CD4-positive, alpha-beta T cell treated with Interleukin-17A for 1 hour (primary cell): ENCODE measurements at regions not wholly inside any gene's neighbourhood (a gene's known extent, or its start where the extent isn't known, plus 50 kb on each side); places are given as distances from the start of the nearest gene placed in this dataset.
A peak's percentile ranks its signal among the peaks of the same experiment; 100 is the strongest.
"Not testable (repeated sequence)": the region's sequence is repeated elsewhere in the genome, so short reads cannot be mapped to it uniquely, and the experiment has no call there.

Source experiments
- DNase-seq: peaks from one replicate; pipeline ENCODE4 v3.0.0-alpha.2; 2020

- DNase-seq, result no peak
Observed at GRCh38 chr1:101121975-101122374, 96.4 kb upstream of the DPH5 start.

GRCh38 chr1:101121504-101121903, 95.9 kb upstream of the DPH5 start:
- DNase-seq, result no peak

GRCh38 chr1:101120868-101121267, 95.3 kb upstream of the DPH5 start:
- no peak for DNase-seq

- no peak for DNase-seq
Observed at GRCh38 chr1:101119289-101119688, 93.7 kb upstream of the DPH5 start.

- DNase-seq, result no peak
Observed at GRCh38 chr1:101116006-101116405, 90.4 kb upstream of the DPH5 start.

- no peak for DNase-seq
Observed at GRCh38 chr1:101115112-101115511, 89.5 kb upstream of the DPH5 start.

GRCh38 chr1:101114128-101114527, 88.5 kb upstream of the DPH5 start:
- DNase-seq, result not testable (repeated sequence)

GRCh38 chr1:101112051-101112780, 86.6 kb upstream of the DPH5 start:
- DNase-seq, result peak; percentile 92

GRCh38 chr1:101111461-101111860, 85.9 kb upstream of the DPH5 start:
- DNase-seq, result no peak

- DNase-seq, result no peak
Observed at GRCh38 chr1:101109791-101110190, 84.2 kb upstream of the DPH5 start.

GRCh38 chr1:101108111-101108500, 82.5 kb upstream of the DPH5 start:
- DNase-seq, result no peak

- no peak for DNase-seq
Observed at GRCh38 chr1:101107496-101108110, 82.0 kb upstream of the DPH5 start.

GRCh38 chr1:101105877-101106276, 80.3 kb upstream of the DPH5 start:
- DNase-seq, result no peak

GRCh38 chr1:101102426-101103156, 77.0 kb upstream of the DPH5 start:
- no peak for DNase-seq

- DNase-seq, result no peak
Observed at GRCh38 chr1:101101360-101101759, 75.8 kb upstream of the DPH5 start.

GRCh38 chr1:101100674-101101073, 75.1 kb upstream of the DPH5 start:
- no peak for DNase-seq

GRCh38 chr1:101098907-101099306, 73.3 kb upstream of the DPH5 start:
- no peak for DNase-seq

GRCh38 chr1:101098327-101098726, 72.7 kb upstream of the DPH5 start:
- DNase-seq, result no peak

GRCh38 chr1:101089613-101090338, 64.2 kb upstream of the DPH5 start:
- DNase-seq, result no peak

- no peak for DNase-seq
Observed at GRCh38 chr1:101088431-101088830, 62.8 kb upstream of the DPH5 start.

- DNase-seq, result no peak
Observed at GRCh38 chr1:101086783-101087182, 61.2 kb upstream of the DPH5 start.

GRCh38 chr1:101081496-101082488, 56.2 kb upstream of the DPH5 start:
- DNase-seq, result peak; percentile 65
